ENCODE measurements at regions not wholly inside any gene's neighbourhood (a gene's known extent, or its start where the extent isn't known, plus 50 kb on each side); places are given as distances from the start of the nearest gene placed in this dataset.

GRCh38 chr5:14956423-14957046, 85.0 kb upstream of the ANKH start:
- no peak overlapping the region for H2BK120ac ChIP-seq (ENCODE audit: low read depth, low read length)
- H4K8ac ChIP-seq (ENCODE audit: low read depth, low read length): no peak overlapping the region
- H2AFZ ChIP-seq (ENCODE audit: low read length): no peak overlapping the region
- no peak overlapping the region for H3K4ac ChIP-seq (ENCODE audit: low read length)
- no peaks in the 10 kb centered on the region for H3K79me1 ChIP-seq (ENCODE audit: low read depth, low read length)
- peaks cover 0 to 3% (median 0%) of the 10 kb centered on the region in 3 experiments for H3K27me3 ChIP-seq (ENCODE audit: control insufficient read depth in 3 of 3, insufficient read depth in 3 of 3, low read depth in 1 of 3, low read length in 3 of 3)
- DNase-seq (ENCODE audit: low spot score): no peak
- H2BK5ac ChIP-seq (ENCODE audit: low read length): no peak overlapping the region
- H2BK15ac ChIP-seq (ENCODE audit: low read length): no peak overlapping the region
- no peaks in the 10 kb centered on the region for H3K9me3 ChIP-seq (replicated peaks in 1 of 2; ENCODE audit: control insufficient read depth in 2 of 2, insufficient read depth in 1 of 2, low read depth in 1 of 2, low read length in 2 of 2)
- no peak overlapping the region for H3K4me3 ChIP-seq (ENCODE audit: low read length in 2 of 2)
- H2BK12ac ChIP-seq (ENCODE audit: low read length): no peak overlapping the region
- H3K14ac ChIP-seq (ENCODE audit: low read length): no peak overlapping the region
- no CpG with 5 or more reads among the region's 6 CpGs for WGBS, 2 donors (ENCODE audit: extremely low coverage in 2 of 2, insufficient read length in 2 of 2, insufficient replicate concordance in 1 of 2)
- no peak overlapping the region for H3K23ac ChIP-seq (ENCODE audit: low read depth, low read length, poor library complexity)
- H4K91ac ChIP-seq (ENCODE audit: low read depth, low read length, poor library complexity): no peak overlapping the region
- peaks cover 0 to 1% of the 10 kb centered on the region in 2 donors for H3K4me1 ChIP-seq (ENCODE audit: control insufficient read depth in 2 of 2, insufficient read depth in 1 of 2, low read depth in 1 of 2, low read length in 2 of 2)
- H3K36me3 ChIP-seq (replicated peaks in 1 of 2; ENCODE audit: control insufficient read depth in 2 of 2, insufficient read depth in 2 of 2, low read length in 2 of 2): no peaks in the 10 kb centered on the region
- H3K27ac ChIP-seq (replicated peaks; ENCODE audit: low read length): no peak overlapping the region
- H3K9ac ChIP-seq (ENCODE audit: low read depth, low read length, poor library complexity): no peak overlapping the region
- H3K18ac ChIP-seq (ENCODE audit: low read length): no peak overlapping the region
- no peak overlapping the region for H3K4me2 ChIP-seq (ENCODE audit: insufficient read depth, low read length, poor library complexity, severe bottlenecking)
- no peak overlapping the region for H2AK5ac ChIP-seq (ENCODE audit: low read depth, low read length)

GRCh38 chr5:14954616-14955343, 83.2 kb upstream of the ANKH start:
- Histone ChIP-seq H3K4me1 (ENCODE audit: control insufficient read depth in 2 of 2, insufficient read depth in 1 of 2, low read depth in 1 of 2, low read length in 2 of 2) (peaks cover 0 to 1% of the 10 kb centered on the region in 2 donors), H3K79me1 (ENCODE audit: low read depth, low read length) (no peaks in the 10 kb centered on the region), H3K4me2 (ENCODE audit: insufficient read depth, low read length, poor library complexity, severe bottlenecking) (no peak overlapping the region), H3K9me3 (replicated peaks in 1 of 2; ENCODE audit: control insufficient read depth in 2 of 2, insufficient read depth in 1 of 2, low read depth in 1 of 2, low read length in 2 of 2) (no peaks in the 10 kb centered on the region), H3K27me3 (ENCODE audit: control insufficient read depth in 3 of 3, insufficient read depth in 3 of 3, low read depth in 1 of 3, low read length in 3 of 3) (peaks cover 0 to 3% (median 0%) of the 10 kb centered on the region in 3 experiments), H3K14ac (ENCODE audit: low read length) (no peak overlapping the region), H3K4me3 (ENCODE audit: low read length in 2 of 2) (no peak overlapping the region), H3K27ac (replicated peaks; ENCODE audit: low read length) (no peak overlapping the region), H4K8ac (ENCODE audit: low read depth, low read length) (no peak overlapping the region), H2BK15ac (ENCODE audit: low read length) (no peak overlapping the region), H2BK5ac (ENCODE audit: low read length) (no peak overlapping the region), H2AK5ac (ENCODE audit: low read depth, low read length) (no peak overlapping the region), H2AFZ (ENCODE audit: low read length) (no peak overlapping the region), H3K36me3 (replicated peaks in 1 of 2; ENCODE audit: control insufficient read depth in 2 of 2, insufficient read depth in 2 of 2, low read length in 2 of 2) (no peaks in the 10 kb centered on the region), H3K23ac (ENCODE audit: low read depth, low read length, poor library complexity) (no peak overlapping the region), H2BK120ac (ENCODE audit: low read depth, low read length) (no peak overlapping the region), H3K9ac (ENCODE audit: low read depth, low read length, poor library complexity) (no peak overlapping the region), H4K91ac (ENCODE audit: low read depth, low read length, poor library complexity) (no peak overlapping the region), H3K18ac (ENCODE audit: low read length) (no peak overlapping the region), H3K4ac (ENCODE audit: low read length) (no peak overlapping the region), H2BK12ac (ENCODE audit: low read length) (no peak overlapping the region)
- no CpG with 5 or more reads among the region's 9 CpGs for WGBS, 2 donors (ENCODE audit: extremely low coverage in 2 of 2, insufficient read length in 2 of 2, insufficient replicate concordance in 1 of 2)
- DNase-seq (ENCODE audit: low spot score): no peak

GRCh38 chr5:14954216-14954615, 82.6 kb upstream of the ANKH start:
- Histone ChIP-seq H4K8ac (ENCODE audit: low read depth, low read length) (no peak overlapping the region), H3K14ac (ENCODE audit: low read length) (no peak overlapping the region), H3K9me3 (replicated peaks in 1 of 2; ENCODE audit: control insufficient read depth in 2 of 2, insufficient read depth in 1 of 2, low read depth in 1 of 2, low read length in 2 of 2) (no peaks in the 10 kb centered on the region), H3K9ac (ENCODE audit: low read depth, low read length, poor library complexity) (no peak overlapping the region), H3K36me3 (replicated peaks in 1 of 2; ENCODE audit: control insufficient read depth in 2 of 2, insufficient read depth in 2 of 2, low read length in 2 of 2) (no peaks in the 10 kb centered on the region), H4K91ac (ENCODE audit: low read depth, low read length, poor library complexity) (no peak overlapping the region), H2BK15ac (ENCODE audit: low read length) (no peak overlapping the region), H2BK120ac (ENCODE audit: low read depth, low read length) (no peak overlapping the region), H3K18ac (ENCODE audit: low read length) (no peak overlapping the region), H3K79me1 (ENCODE audit: low read depth, low read length) (no peaks in the 10 kb centered on the region), H3K4me3 (ENCODE audit: low read length in 2 of 2) (no peak overlapping the region), H3K23ac (ENCODE audit: low read depth, low read length, poor library complexity) (no peak overlapping the region), H2AK5ac (ENCODE audit: low read depth, low read length) (no peak overlapping the region), H2AFZ (ENCODE audit: low read length) (no peak overlapping the region), H3K27me3 (ENCODE audit: control insufficient read depth in 3 of 3, insufficient read depth in 3 of 3, low read depth in 1 of 3, low read length in 3 of 3) (peaks cover 0 to 3% (median 0%) of the 10 kb centered on the region in 3 experiments), H3K27ac (replicated peaks; ENCODE audit: low read length) (no peak overlapping the region), H2BK12ac (ENCODE audit: low read length) (no peak overlapping the region), H3K4ac (ENCODE audit: low read length) (no peak overlapping the region), H2BK5ac (ENCODE audit: low read length) (no peak overlapping the region), H3K4me1 (ENCODE audit: control insufficient read depth in 2 of 2, insufficient read depth in 1 of 2, low read depth in 1 of 2, low read length in 2 of 2) (peaks cover 0 to 1% of the 10 kb centered on the region in 2 donors), H3K4me2 (ENCODE audit: insufficient read depth, low read length, poor library complexity, severe bottlenecking) (no peak overlapping the region)
- no peak for DNase-seq (ENCODE audit: low spot score)
- WGBS, 2 donors (ENCODE audit: extremely low coverage in 2 of 2, insufficient read length in 2 of 2, insufficient replicate concordance in 1 of 2): no CpG with 5 or more reads among the region's 1 CpG

GRCh38 chr5:14953075-14953607, 81.6 kb upstream of the ANKH start:
- peaks cover 0 to 1% of the 10 kb centered on the region in 2 donors for H3K4me1 ChIP-seq (ENCODE audit: control insufficient read depth in 2 of 2, insufficient read depth in 1 of 2, low read depth in 1 of 2, low read length in 2 of 2)
- no peak overlapping the region for H4K91ac ChIP-seq (ENCODE audit: low read depth, low read length, poor library complexity)
- H2BK12ac ChIP-seq (ENCODE audit: low read length): no peak overlapping the region
- H3K23ac ChIP-seq (ENCODE audit: low read depth, low read length, poor library complexity): no peak overlapping the region
- no peak overlapping the region for H2BK5ac ChIP-seq (ENCODE audit: low read length)
- H3K4me2 ChIP-seq (ENCODE audit: insufficient read depth, low read length, poor library complexity, severe bottlenecking): no peak overlapping the region
- no peak overlapping the region for H3K14ac ChIP-seq (ENCODE audit: low read length)
- no peak overlapping the region for H2BK15ac ChIP-seq (ENCODE audit: low read length)
- DNase-seq (ENCODE audit: low spot score): no peak
- H3K79me1 ChIP-seq (ENCODE audit: low read depth, low read length): no peaks in the 10 kb centered on the region
- H3K4me3 ChIP-seq (ENCODE audit: low read length in 2 of 2): no peak overlapping the region
- H4K8ac ChIP-seq (ENCODE audit: low read depth, low read length): no peak overlapping the region
- no peak overlapping the region for H2AFZ ChIP-seq (ENCODE audit: low read length)
- no peak overlapping the region for H2BK120ac ChIP-seq (ENCODE audit: low read depth, low read length)
- H3K36me3 ChIP-seq (replicated peaks in 1 of 2; ENCODE audit: control insufficient read depth in 2 of 2, insufficient read depth in 2 of 2, low read length in 2 of 2): no peaks in the 10 kb centered on the region
- no peak overlapping the region for H3K9ac ChIP-seq (ENCODE audit: low read depth, low read length, poor library complexity)
- H3K27me3 ChIP-seq (ENCODE audit: control insufficient read depth in 3 of 3, insufficient read depth in 3 of 3, low read depth in 1 of 3, low read length in 3 of 3): peaks cover 0 to 3% (median 0%) of the 10 kb centered on the region in 3 experiments
- no CpG with 5 or more reads among the region's 8 CpGs for WGBS, 2 donors (ENCODE audit: extremely low coverage in 2 of 2, insufficient read length in 2 of 2, insufficient replicate concordance in 1 of 2)
- no peak overlapping the region for H3K27ac ChIP-seq (replicated peaks; ENCODE audit: low read length)
- no peak overlapping the region for H2AK5ac ChIP-seq (ENCODE audit: low read depth, low read length)
- H3K9me3 ChIP-seq (replicated peaks in 1 of 2; ENCODE audit: control insufficient read depth in 2 of 2, insufficient read depth in 1 of 2, low read depth in 1 of 2, low read length in 2 of 2): no peaks in the 10 kb centered on the region
- H3K18ac ChIP-seq (ENCODE audit: low read length): no peak overlapping the region
- H3K4ac ChIP-seq (ENCODE audit: low read length): no peak overlapping the region

Measured in neuronal stem cell (in vitro differentiated cells).